Retinal pigment epithelial cell (primary cell): ENCODE measurements at regions not wholly inside any gene's neighbourhood (a gene's known extent, or its start where the extent isn't known, plus 50 kb on each side); places are given as distances from the start of the nearest gene placed in this dataset.
A peak's percentile ranks its signal among the peaks of the same experiment; 100 is the strongest.

Experiments
- DNase-seq: peaks from one replicate; pipeline ENCODE4 v3.0.0-alpha.2; 2010; ENCODE audit warnings: low read depth
- H3K4me3 ChIP-seq: 2 replicates; pipeline ENCODE4 v1.5.1; 2011; ENCODE audit warnings: mild to moderate bottlenecking, low read length, control low read depth, moderate library complexity
- TF ChIP-seq, protein P1 (sequence below): conservative IDR thresholded peaks from 2 replicates; pipeline ENCODE4 v1.5.1; 2011; ENCODE audit warnings: low read depth, low read length, control low read depth, inconsistent platforms

DNA sequence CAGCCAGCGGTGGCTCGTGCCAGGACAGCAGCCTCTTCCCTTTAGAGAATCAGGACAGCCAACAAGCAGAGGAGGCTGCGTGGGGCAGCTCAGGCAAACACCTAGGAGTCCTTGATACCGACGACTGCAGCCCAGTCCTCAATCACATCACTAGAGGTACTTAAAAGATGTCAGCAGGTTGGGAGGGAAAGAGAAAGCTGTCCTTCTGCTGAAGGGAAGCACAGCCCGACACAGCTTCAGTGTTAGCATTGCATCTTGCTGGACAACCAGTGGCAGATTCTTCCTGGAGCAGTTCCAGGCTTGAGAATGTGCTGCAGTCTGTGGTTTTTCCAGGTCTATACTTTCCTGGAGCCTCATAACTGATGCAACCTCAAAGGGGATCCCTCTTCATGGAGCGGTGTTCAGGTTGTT, 230.5 kb downstream of the SYK start:
- DNase-seq = no peak
- H3K4me3 ChIP-seq = no peak overlapping the region
- TF ChIP-seq, protein P1, sequence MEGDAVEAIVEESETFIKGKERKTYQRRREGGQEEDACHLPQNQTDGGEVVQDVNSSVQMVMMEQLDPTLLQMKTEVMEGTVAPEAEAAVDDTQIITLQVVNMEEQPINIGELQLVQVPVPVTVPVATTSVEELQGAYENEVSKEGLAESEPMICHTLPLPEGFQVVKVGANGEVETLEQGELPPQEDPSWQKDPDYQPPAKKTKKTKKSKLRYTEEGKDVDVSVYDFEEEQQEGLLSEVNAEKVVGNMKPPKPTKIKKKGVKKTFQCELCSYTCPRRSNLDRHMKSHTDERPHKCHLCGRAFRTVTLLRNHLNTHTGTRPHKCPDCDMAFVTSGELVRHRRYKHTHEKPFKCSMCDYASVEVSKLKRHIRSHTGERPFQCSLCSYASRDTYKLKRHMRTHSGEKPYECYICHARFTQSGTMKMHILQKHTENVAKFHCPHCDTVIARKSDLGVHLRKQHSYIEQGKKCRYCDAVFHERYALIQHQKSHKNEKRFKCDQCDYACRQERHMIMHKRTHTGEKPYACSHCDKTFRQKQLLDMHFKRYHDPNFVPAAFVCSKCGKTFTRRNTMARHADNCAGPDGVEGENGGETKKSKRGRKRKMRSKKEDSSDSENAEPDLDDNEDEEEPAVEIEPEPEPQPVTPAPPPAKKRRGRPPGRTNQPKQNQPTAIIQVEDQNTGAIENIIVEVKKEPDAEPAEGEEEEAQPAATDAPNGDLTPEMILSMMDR = no peak

- DNase-seq = no peak
- TF ChIP-seq, protein P1 = no peak
- no peak overlapping the region for H3K4me3 ChIP-seq
Observed at GRCh38 chr9:91033270-91033669, 231.7 kb downstream of the SYK start.

DNA sequence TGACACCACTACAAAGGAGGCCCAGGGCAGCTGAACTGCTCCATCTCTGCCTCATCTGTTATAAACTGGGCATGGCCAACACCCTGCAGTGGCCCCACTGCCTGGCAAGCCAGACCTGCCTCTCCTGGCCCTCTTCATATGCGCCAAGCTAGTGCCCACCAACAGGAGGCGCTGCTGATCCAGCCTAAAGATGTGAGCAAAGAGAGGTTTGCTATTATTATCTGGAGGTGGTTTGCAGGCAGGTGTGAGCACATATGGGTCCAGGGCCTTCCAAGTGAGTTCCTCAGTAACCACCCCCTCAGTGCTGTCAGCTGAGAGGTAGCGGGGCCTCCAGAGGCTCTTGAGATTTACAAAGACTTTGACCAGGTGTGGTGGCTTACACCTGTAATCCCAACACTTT, 232.2 kb downstream of the SYK start:
- TF ChIP-seq, protein P1 = peak; percentile 51
- H3K4me3 ChIP-seq = no peak overlapping the region
- no peak for DNase-seq

DNA sequence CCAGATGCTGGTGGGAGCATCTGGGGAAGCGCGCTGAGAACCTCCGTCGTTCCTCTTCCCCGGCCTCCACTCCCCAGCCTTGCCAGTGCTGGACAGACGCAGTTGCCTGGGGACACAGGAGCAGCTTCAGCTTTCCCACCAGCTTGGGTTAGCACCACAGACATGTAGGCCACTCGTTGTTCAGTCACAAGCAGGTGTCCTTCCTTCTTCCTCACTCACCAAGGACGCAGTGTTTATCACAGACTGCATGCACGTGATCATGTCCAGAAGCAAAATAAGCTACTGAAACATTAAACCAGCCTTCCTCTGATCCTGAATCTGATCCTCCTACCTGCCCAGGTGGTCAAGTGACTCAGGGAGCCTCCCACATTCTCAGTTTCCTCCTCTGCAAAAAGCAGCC, 232.9 kb downstream of the SYK start:
- TF ChIP-seq, protein P1 = no peak
- DNase-seq = no peak
- H3K4me3 ChIP-seq = no peak overlapping the region

DNA sequence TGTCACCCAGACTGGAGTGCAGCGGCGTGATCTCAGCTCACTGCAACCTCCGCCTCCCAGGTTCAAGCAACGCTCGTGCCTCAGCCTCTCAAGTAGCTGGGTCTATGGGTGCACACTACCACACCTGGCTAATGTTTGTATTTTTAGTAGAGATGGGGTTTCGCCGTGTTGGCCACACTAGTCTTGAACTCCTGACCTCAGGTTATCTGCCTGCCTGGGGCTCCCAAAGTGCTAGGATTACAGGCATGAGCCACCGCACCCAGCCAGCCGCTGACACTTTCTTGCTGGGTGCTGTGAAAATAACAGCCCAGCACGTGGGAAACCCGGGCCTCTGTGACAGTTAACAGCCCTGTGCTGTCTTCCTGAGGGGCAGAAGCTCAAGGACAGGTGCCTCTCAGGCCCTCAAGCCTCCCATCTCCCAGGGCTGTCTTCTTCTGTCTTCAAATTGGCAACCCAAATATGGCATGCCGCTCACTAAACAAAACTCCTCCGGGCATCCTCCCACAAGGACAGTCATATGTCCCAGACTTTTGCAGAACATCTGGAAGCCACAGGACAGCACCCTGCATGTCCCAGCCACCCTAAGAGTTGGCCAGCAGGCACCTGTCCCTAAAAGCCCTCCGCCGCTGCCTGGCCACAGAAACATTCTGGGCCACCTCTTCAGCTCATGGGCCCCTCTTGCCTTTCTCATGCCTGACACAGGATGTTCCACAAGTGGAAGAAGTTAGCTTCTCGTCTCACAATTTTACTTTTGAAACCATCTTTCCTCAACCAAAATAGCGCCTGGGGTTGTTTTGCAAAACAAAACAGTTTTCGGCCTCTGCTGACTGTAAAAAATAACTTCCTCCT, 233.6 kb downstream of the SYK start:
- H3K4me3 ChIP-seq = no peak overlapping the region
- DNase-seq = no peak
- TF ChIP-seq, protein P1 = no peak

DNA sequence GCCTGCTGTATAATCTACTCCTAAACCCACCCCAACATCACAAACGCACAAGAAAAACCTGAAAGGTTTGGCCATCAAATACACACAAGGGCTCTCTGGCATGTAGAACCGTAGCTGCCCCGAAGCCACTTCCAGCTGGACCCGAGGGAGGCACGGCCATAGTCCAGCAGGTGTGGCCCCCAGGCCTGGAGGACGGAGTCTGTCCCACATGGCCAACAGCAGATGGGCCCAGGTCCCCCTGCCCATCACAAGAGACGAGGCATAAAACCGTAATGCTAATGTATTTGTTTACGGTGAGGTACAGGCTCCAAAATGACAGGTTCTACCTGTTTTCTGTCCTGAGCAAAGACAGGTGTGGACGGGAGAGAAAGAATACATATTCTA, 234.2 kb downstream of the SYK start:
- TF ChIP-seq, protein P1 = no peak
- DNase-seq = no peak
- no peak overlapping the region for H3K4me3 ChIP-seq

GRCh38 chr9:91036356-91036755, 234.7 kb downstream of the SYK start:
- TF ChIP-seq, protein P1 = no peak
- no peak for DNase-seq
- H3K4me3 ChIP-seq = no peak overlapping the region
